GM12873 (cell line): ENCODE measurements at regions not wholly inside any gene's neighbourhood (a gene's known extent, or its start where the extent isn't known, plus 50 kb on each side); places are given as distances from the start of the nearest gene placed in this dataset.

ENCODE experiments used
- CTCF ChIP-seq: IDR thresholded peaks from 2 replicates; pipeline ENCODE4 v1.5.1; 2012; ENCODE audit warnings: low read depth, mild to moderate bottlenecking, moderate library complexity, low read length, control low read depth; ENCODE audit not compliant: insufficient read depth; ENCODE audit errors: missing control alignments

GRCh38 chr14:101182476-101182875, 279.0 kb upstream of the RTL1 start:
- TF ChIP-seq CTCF = no peak

- no peak for TF ChIP-seq CTCF
Measured at GRCh38 chr14:101183376-101184103, 280.0 kb upstream of the RTL1 start.

GRCh38 chr14:101184104-101184455, 280.6 kb upstream of the RTL1 start:
- no peak for TF ChIP-seq CTCF

GRCh38 chr14:101184572-101184971, 281.1 kb upstream of the RTL1 start:
- TF ChIP-seq CTCF = no peak

GRCh38 chr14:101185073-101185835, 281.7 kb upstream of the RTL1 start:
- no peak for TF ChIP-seq CTCF

GRCh38 chr14:101185946-101186345, 282.4 kb upstream of the RTL1 start:
- no peak for TF ChIP-seq CTCF

GRCh38 chr14:101186544-101186943, 283.0 kb upstream of the RTL1 start:
- no peak for TF ChIP-seq CTCF
